Activated naive CD8-positive, alpha-beta T cell (primary cell): ENCODE measurements at regions not wholly inside any gene's neighbourhood (a gene's known extent, or its start where the extent isn't known, plus 50 kb on each side); places are given as distances from the start of the nearest gene placed in this dataset.
"Not testable (repeated sequence)": the region's sequence is repeated elsewhere in the genome, so short reads cannot be mapped to it uniquely, and the experiment has no call there.

Source experiments
- H3K27ac Mint-ChIP-seq: one replicate; pipeline ENCODE4 v1.8.0; 2021; ENCODE audit warnings: mixed read lengths
- H3K27me3 Mint-ChIP-seq: one replicate; pipeline ENCODE4 v1.8.0; 2021; ENCODE audit warnings: mixed read lengths
- H3K36me3 Mint-ChIP-seq: one replicate; pipeline ENCODE4 v1.8.0; 2021; ENCODE audit warnings: mixed read lengths
- H3K4me1 Mint-ChIP-seq: one replicate; pipeline ENCODE4 v1.8.0; 2021; ENCODE audit warnings: low read depth, mixed read lengths
- H3K4me3 Mint-ChIP-seq: one replicate; pipeline ENCODE4 v1.8.0; 2021; ENCODE audit warnings: mild to moderate bottlenecking, mixed read lengths
- H3K9me3 Mint-ChIP-seq: one replicate; pipeline ENCODE4 v1.8.0; 2021; ENCODE audit warnings: low read depth, mixed read lengths

- no peaks in the 10 kb centered on the region for H3K9me3 Mint-ChIP-seq
- peaks cover 1% of the 10 kb centered on the region for H3K27me3 Mint-ChIP-seq
- H3K36me3 Mint-ChIP-seq, result no peaks in the 10 kb centered on the region
- no peaks in the 10 kb centered on the region for H3K4me1 Mint-ChIP-seq
- no peak overlapping the region for H3K27ac Mint-ChIP-seq
- H3K4me3 Mint-ChIP-seq, result no peak overlapping the region
Measured at GRCh38 chr2:59171019-59171418, 929.9 kb upstream of the FANCL start.

- Mint-ChIP-seq H3K36me3 (no peaks in the 10 kb centered on the region), H3K27me3 (peaks cover 1% of the 10 kb centered on the region), H3K27ac (no peak overlapping the region), H3K9me3 (no peaks in the 10 kb centered on the region), H3K4me3 (no peak overlapping the region), H3K4me1 (no peaks in the 10 kb centered on the region)
Measured at GRCh38 chr2:59168766-59169165, 927.6 kb upstream of the FANCL start.

GRCh38 chr2:59167514-59167913 lies 926.4 kb upstream of the FANCL start:
- no peaks in the 10 kb centered on the region for H3K36me3 Mint-ChIP-seq
- no peak overlapping the region for H3K4me3 Mint-ChIP-seq
- no peak overlapping the region for H3K27ac Mint-ChIP-seq
- peaks cover 4% of the 10 kb centered on the region for H3K9me3 Mint-ChIP-seq
- H3K4me1 Mint-ChIP-seq, result no peaks in the 10 kb centered on the region
- H3K27me3 Mint-ChIP-seq, result peaks cover 1% of the 10 kb centered on the region

- H3K36me3 Mint-ChIP-seq, H3K27ac Mint-ChIP-seq, H3K9me3 Mint-ChIP-seq, H3K27me3 Mint-ChIP-seq, H3K4me1 Mint-ChIP-seq, H3K4me3 Mint-ChIP-seq: not testable (repeated sequence)
Measured at GRCh38 chr2:59157908-59158307, 916.8 kb upstream of the FANCL start.

- no peaks in the 10 kb centered on the region for H3K36me3 Mint-ChIP-seq
- peaks cover 5% of the 10 kb centered on the region for H3K4me1 Mint-ChIP-seq
- no peak overlapping the region for H3K4me3 Mint-ChIP-seq
- no peaks in the 10 kb centered on the region for H3K9me3 Mint-ChIP-seq
- no peak overlapping the region for H3K27ac Mint-ChIP-seq
- peaks cover 2% of the 10 kb centered on the region for H3K27me3 Mint-ChIP-seq
Measured at GRCh38 chr2:59151805-59152204, 910.7 kb upstream of the FANCL start.

GRCh38 chr2:59150217-59150849 lies 909.2 kb upstream of the FANCL start:
- Mint-ChIP-seq H3K4me3 (no peak overlapping the region), H3K4me1 (peaks cover 5% of the 10 kb centered on the region)

GRCh38 chr2:59149271-59149670 lies 908.1 kb upstream of the FANCL start:
- no peaks in the 10 kb centered on the region for H3K36me3 Mint-ChIP-seq
- H3K27ac Mint-ChIP-seq, result no peak overlapping the region
- no peaks in the 10 kb centered on the region for H3K27me3 Mint-ChIP-seq
- H3K4me3 Mint-ChIP-seq, result no peak overlapping the region
- peaks cover 5% of the 10 kb centered on the region for H3K4me1 Mint-ChIP-seq
- H3K9me3 Mint-ChIP-seq, result no peaks in the 10 kb centered on the region

More at GRCh38 chr2:59150217-59150849, 909.2 kb upstream of the FANCL start:
- Mint-ChIP-seq H3K36me3 (no peaks in the 10 kb centered on the region), H3K27me3 (no peaks in the 10 kb centered on the region), H3K27ac (no peak overlapping the region), H3K9me3 (no peaks in the 10 kb centered on the region)

- Mint-ChIP-seq H3K27me3 (no peaks in the 10 kb centered on the region), H3K4me3 (no peak overlapping the region), H3K9me3 (no peaks in the 10 kb centered on the region), H3K27ac (no peak overlapping the region), H3K36me3 (no peaks in the 10 kb centered on the region), H3K4me1 (no peaks in the 10 kb centered on the region)
Measured at GRCh38 chr2:59112258-59112657, 871.1 kb upstream of the FANCL start.

GRCh38 chr2:59096973-59097372 lies 855.8 kb upstream of the FANCL start:
- H3K36me3 Mint-ChIP-seq, result no peaks in the 10 kb centered on the region
- H3K27ac Mint-ChIP-seq, result no peak overlapping the region
- peaks cover 20% of the 10 kb centered on the region for H3K9me3 Mint-ChIP-seq
- peaks cover 2% of the 10 kb centered on the region for H3K27me3 Mint-ChIP-seq
- H3K4me1 Mint-ChIP-seq, result no peaks in the 10 kb centered on the region
- no peak overlapping the region for H3K4me3 Mint-ChIP-seq

- peaks cover 9% of the 10 kb centered on the region for H3K9me3 Mint-ChIP-seq
- H3K27me3 Mint-ChIP-seq, result no peaks in the 10 kb centered on the region
- no peak overlapping the region for H3K4me3 Mint-ChIP-seq
- no peaks in the 10 kb centered on the region for H3K4me1 Mint-ChIP-seq
- H3K27ac Mint-ChIP-seq, result no peak overlapping the region
- no peaks in the 10 kb centered on the region for H3K36me3 Mint-ChIP-seq
Measured at GRCh38 chr2:59093571-59093970, 852.4 kb upstream of the FANCL start.

GRCh38 chr2:59084326-59084725 lies 843.2 kb upstream of the FANCL start:
- H3K9me3 Mint-ChIP-seq, result no peaks in the 10 kb centered on the region
- no peaks in the 10 kb centered on the region for H3K36me3 Mint-ChIP-seq
- H3K4me1 Mint-ChIP-seq, result no peaks in the 10 kb centered on the region
- no peak overlapping the region for H3K4me3 Mint-ChIP-seq
- H3K27me3 Mint-ChIP-seq, result no peaks in the 10 kb centered on the region
- H3K27ac Mint-ChIP-seq, result no peak overlapping the region

GRCh38 chr2:59083075-59083828 lies 842.1 kb upstream of the FANCL start:
- no peaks in the 10 kb centered on the region for H3K4me1 Mint-ChIP-seq
- H3K9me3 Mint-ChIP-seq, result no peaks in the 10 kb centered on the region
- H3K27ac Mint-ChIP-seq, result no peak overlapping the region
- H3K27me3 Mint-ChIP-seq, result no peaks in the 10 kb centered on the region
- H3K36me3 Mint-ChIP-seq, result no peaks in the 10 kb centered on the region
- no peak overlapping the region for H3K4me3 Mint-ChIP-seq

GRCh38 chr2:59082657-59083056 lies 841.5 kb upstream of the FANCL start:
- H3K9me3 Mint-ChIP-seq, result no peaks in the 10 kb centered on the region
- H3K27me3 Mint-ChIP-seq, result no peaks in the 10 kb centered on the region
- H3K4me1 Mint-ChIP-seq, result no peaks in the 10 kb centered on the region
- no peak overlapping the region for H3K4me3 Mint-ChIP-seq
- H3K27ac Mint-ChIP-seq, result no peak overlapping the region
- H3K36me3 Mint-ChIP-seq, result no peaks in the 10 kb centered on the region

- Mint-ChIP-seq H3K27ac (no peak overlapping the region), H3K9me3 (no peaks in the 10 kb centered on the region), H3K36me3 (no peaks in the 10 kb centered on the region), H3K4me1 (no peaks in the 10 kb centered on the region), H3K27me3 (no peaks in the 10 kb centered on the region), H3K4me3 (no peak overlapping the region)
Measured at GRCh38 chr2:59080451-59081181, 839.5 kb upstream of the FANCL start.

- no peaks in the 10 kb centered on the region for H3K9me3 Mint-ChIP-seq
- no peaks in the 10 kb centered on the region for H3K4me1 Mint-ChIP-seq
Measured at GRCh38 chr2:59077981-59078531, 836.9 kb upstream of the FANCL start.

More at GRCh38 chr2:59077981-59078531, 836.9 kb upstream of the FANCL start:
- H3K36me3 Mint-ChIP-seq, result no peaks in the 10 kb centered on the region
- no peaks in the 10 kb centered on the region for H3K27me3 Mint-ChIP-seq
- H3K4me3 Mint-ChIP-seq, result no peak overlapping the region
- H3K27ac Mint-ChIP-seq, result no peak overlapping the region
